Omental fat pad (tissue), 3 donors: ENCODE measurements at regions not wholly inside any gene's neighbourhood (a gene's known extent, or its start where the extent isn't known, plus 50 kb on each side); places are given as distances from the start of the nearest gene placed in this dataset.

Experiments
- ATAC-seq: fragments of 150-250 bp; one replicate; pipeline ENCODE4 v1.9.1; 2016; ENCODE audit warnings: mild to moderate bottlenecking, moderate library complexity; ENCODE audit not compliant: low FRiP score
- DNase-seq: peaks from one replicate; pipeline ENCODE4 v3.0.0-alpha.2; 2019; ENCODE audit warnings: low spot score
- CTCF ChIP-seq, 3 donors: fragments of 450-650 bp; IDR thresholded peaks; one replicate each; pipeline ENCODE4 v1.5.1; 2016 to 2017; ENCODE audit warnings: antibody characterized with exemption in 3 of 3, mild to moderate bottlenecking in 3 of 3, moderate library complexity in 2 of 3

- DNase-seq, result no peak
- ATAC-seq, result no peak
- no peak for TF ChIP-seq CTCF (IDR thresholded peaks at IDR 0.05)
Observed at GRCh38 chr5:71862507-71863060, 143.5 kb downstream of the CARTPT start.

- DNase-seq, result no peak
- no peak for TF ChIP-seq CTCF (IDR thresholded peaks at IDR 0.05)
Observed at GRCh38 chr5:71864730-71865601, 145.9 kb downstream of the CARTPT start.

DNA sequence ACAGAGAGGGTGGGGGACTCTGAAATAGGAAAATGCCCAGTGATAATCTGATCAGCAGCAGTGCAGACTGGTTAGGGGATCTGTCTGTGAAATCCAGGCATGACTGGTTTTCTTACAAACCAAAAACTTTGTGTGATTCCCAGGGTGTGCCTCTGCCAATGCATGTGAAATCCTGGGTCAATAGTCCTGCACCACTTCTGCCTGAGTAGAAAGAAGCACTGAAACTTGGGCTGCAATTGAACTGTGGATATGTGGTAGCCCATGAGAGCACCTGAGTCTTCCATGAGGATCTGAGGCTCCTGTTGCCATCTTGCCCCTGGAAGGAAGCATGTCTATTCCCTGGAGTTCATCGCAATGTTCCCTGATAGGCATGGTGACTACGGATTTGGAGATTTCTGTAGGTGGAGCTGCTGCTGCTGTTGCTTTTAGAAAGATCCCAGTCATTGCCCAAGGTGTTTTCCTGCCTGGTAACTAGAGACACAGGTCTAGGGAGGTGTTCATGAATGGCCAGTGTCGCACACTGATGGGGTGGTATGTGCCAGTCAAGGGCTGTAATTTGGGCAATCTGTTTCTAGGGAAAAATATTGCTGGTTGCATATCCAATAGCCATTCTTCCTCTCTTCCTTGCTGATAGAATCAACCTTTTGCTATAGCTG lies 146.7 kb downstream of the CARTPT start:
- no peak for TF ChIP-seq CTCF (IDR thresholded peaks at IDR 0.05)
- no peak for DNase-seq
- ATAC-seq, result no peak

More at GRCh38 chr5:71864730-71865601, 145.9 kb downstream of the CARTPT start:
- peak; percentile 82 for ATAC-seq

DNA sequence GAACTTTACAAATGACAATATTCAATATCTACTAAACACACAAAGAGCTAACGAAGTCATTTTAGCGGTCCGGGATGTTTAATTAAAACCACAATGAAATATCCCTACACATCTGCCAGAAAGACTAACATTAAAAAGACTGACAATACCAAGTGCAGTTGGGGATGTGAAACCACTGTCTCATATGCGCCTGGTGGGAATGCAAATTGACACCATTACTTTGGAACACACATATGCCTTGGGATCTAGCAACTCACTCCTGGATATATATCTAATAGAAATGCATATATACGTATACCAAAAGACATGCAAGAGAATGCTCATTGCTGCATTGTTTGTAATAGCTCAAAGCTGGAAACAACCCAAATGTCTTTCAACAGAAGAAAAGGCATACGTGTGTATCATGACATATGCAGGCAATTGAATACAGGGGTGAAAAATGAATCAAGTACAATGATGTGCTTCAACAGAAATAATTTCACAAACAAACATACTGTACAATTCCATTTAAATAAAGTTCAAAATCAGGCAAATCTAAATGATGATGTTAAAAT lies 153.3 kb downstream of the CARTPT start:
- TF ChIP-seq CTCF (IDR thresholded peaks at IDR 0.05), result no peak

DNA sequence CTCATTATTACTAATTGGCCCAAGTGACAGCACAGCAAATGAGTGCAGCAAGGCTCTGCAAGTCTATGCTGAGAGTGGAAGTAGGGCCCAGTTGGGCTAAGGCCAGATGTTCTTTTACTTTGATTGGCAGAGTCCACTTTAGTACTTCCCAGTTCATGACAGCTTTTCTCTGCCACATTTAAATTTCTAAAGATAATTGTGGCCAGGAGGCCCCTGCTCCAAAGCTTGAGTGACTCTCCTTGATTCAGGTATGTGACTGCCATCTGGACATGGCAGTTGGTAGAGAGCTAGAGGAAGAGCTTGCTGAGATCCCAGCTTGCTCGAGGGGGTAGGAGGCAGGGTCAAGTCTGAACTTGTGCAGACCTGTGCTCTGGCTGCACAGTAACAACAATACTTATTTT lies 154.1 kb downstream of the CARTPT start:
- DNase-seq (no peak), ATAC-seq (no peak)
- TF ChIP-seq CTCF (IDR thresholded peaks at IDR 0.05), result no peak

More for the DNA sequence above, 153.3 kb downstream of the CARTPT start:
- ATAC-seq, result no peak
- DNase-seq, result no peak

DNA sequence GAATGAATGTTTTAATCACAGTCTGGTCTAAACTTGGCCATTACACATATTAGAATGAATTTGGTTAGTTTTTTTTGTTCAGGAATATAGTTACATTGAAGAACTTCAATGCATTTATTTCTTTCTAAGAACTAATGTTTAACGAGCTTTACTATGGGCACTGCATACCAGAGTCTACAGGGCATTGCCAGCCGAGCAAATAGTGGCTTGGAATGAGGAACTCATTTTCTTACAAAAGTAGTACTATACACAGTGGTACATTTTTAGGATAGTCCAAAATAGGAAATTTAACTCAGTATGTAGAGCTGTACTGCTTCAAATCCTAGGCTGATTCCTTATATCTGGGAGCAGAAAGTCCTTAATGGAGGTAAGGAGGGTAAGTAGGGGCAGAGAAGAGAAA lies 155.4 kb downstream of the CARTPT start:
- DNase-seq (no peak), ATAC-seq (no peak)
- TF ChIP-seq CTCF (IDR thresholded peaks at IDR 0.05), result no peak
